Left ventricle myocardium inferior (tissue), 1 donor: ENCODE measurements at regions not wholly inside any gene's neighbourhood (a gene's known extent, or its start where the extent isn't known, plus 50 kb on each side); places are given as distances from the start of the nearest gene placed in this dataset.
"Not testable (repeated sequence)": the region's sequence is repeated elsewhere in the genome, so short reads cannot be mapped to it uniquely, and the experiment has no call there.

Experiments used
- DNase-seq: peaks from one replicate; pipeline ENCODE4 v3.0.0-alpha.2; 2020
- H3K27ac ChIP-seq: fragments of 200-600 bp; replicated peaks from 2 replicates; pipeline ENCODE4 v1.8.0; 2021
- H3K27me3 ChIP-seq: fragments of 200-600 bp; 2 replicates; pipeline ENCODE4 v1.8.0; 2021; ENCODE audit warnings: low read depth
- H3K36me3 ChIP-seq: fragments of 200-600 bp; 2 replicates; pipeline ENCODE4 v1.8.0; 2021
- H3K4me1 ChIP-seq: fragments of 200-600 bp; 2 replicates; pipeline ENCODE4 v1.8.0; 2021
- H3K4me3 ChIP-seq: fragments of 200-600 bp; 2 replicates; pipeline ENCODE4 v1.8.0; 2021; ENCODE audit warnings: mild to moderate bottlenecking, moderate library complexity
- H3K9me3 ChIP-seq: fragments of 200-600 bp; replicated peaks from 2 replicates; pipeline ENCODE4 v1.8.0; 2021
- CTCF ChIP-seq: fragments of 200-600 bp; IDR thresholded peaks from 2 replicates; pipeline ENCODE4 v1.8.0; 2021; ENCODE audit warnings: antibody characterized with exemption, mild to moderate bottlenecking, borderline replicate concordance
- intact Hi-C: fragments of 100-400 bp; cut with micrococcal nuclease; formaldehyde crosslinking; loops from one replicate; pipeline ENCODE4 v1.11.0; 2022
- donor health status: DM: no; HTN: yes; CAD: no; lungs with severe emphysema.

- no peaks in the 10 kb centered on the region for H3K4me1 ChIP-seq
- no peak overlapping the region for H3K27ac ChIP-seq
- H3K36me3 ChIP-seq = no peaks in the 10 kb centered on the region
- H3K4me3 ChIP-seq = no peak overlapping the region
- intact Hi-C loops = no loop called here
- H3K27me3 ChIP-seq = no peaks in the 10 kb centered on the region
- DNase-seq = no peak
- H3K9me3 ChIP-seq = peaks cover 42% of the 10 kb centered on the region
- TF ChIP-seq CTCF = no peak
Observed at GRCh38 chr16:52690468-52690867, 143.5 kb upstream of the TOX3 start.

GRCh38 chr16:52680993-52681392 lies 134.1 kb upstream of the TOX3 start:
- Histone ChIP-seq H3K9me3 (peaks cover 12% of the 10 kb centered on the region), H3K27me3 (peaks cover 2% of the 10 kb centered on the region), H3K4me3 (no peak overlapping the region), H3K27ac (no peak overlapping the region), H3K36me3 (no peaks in the 10 kb centered on the region), H3K4me1 (no peaks in the 10 kb centered on the region)
- intact Hi-C loops = no loop called here
- DNase-seq = no peak
- no peak for TF ChIP-seq CTCF

- H3K27ac ChIP-seq = no peak overlapping the region
- intact Hi-C loops = no loop called here
- DNase-seq = no peak
Observed at GRCh38 chr16:52677501-52677900, 130.6 kb upstream of the TOX3 start.

GRCh38 chr16:52676959-52677358 lies 130.0 kb upstream of the TOX3 start:
- no peaks in the 10 kb centered on the region for H3K36me3 ChIP-seq
- H3K27ac ChIP-seq = no peak overlapping the region
- intact Hi-C loops = no loop called here
- DNase-seq = no peak
- H3K4me1 ChIP-seq = no peaks in the 10 kb centered on the region
- H3K9me3 ChIP-seq = no peaks in the 10 kb centered on the region
- peaks cover 4% of the 10 kb centered on the region for H3K27me3 ChIP-seq
- H3K4me3 ChIP-seq = no peak overlapping the region
- no peak for TF ChIP-seq CTCF

More at GRCh38 chr16:52677501-52677900, 130.6 kb upstream of the TOX3 start:
- H3K36me3 ChIP-seq = no peaks in the 10 kb centered on the region
- H3K27me3 ChIP-seq = peaks cover 4% of the 10 kb centered on the region
- no peak overlapping the region for H3K4me3 ChIP-seq
- TF ChIP-seq CTCF = no peak
- no peaks in the 10 kb centered on the region for H3K4me1 ChIP-seq
- no peaks in the 10 kb centered on the region for H3K9me3 ChIP-seq

- H3K27ac ChIP-seq = no peak overlapping the region
- no peak overlapping the region for H3K4me3 ChIP-seq
- intact Hi-C loops = no loop called here
- no peak for DNase-seq
- no peaks in the 10 kb centered on the region for H3K36me3 ChIP-seq
- H3K27me3 ChIP-seq = peaks cover 4% of the 10 kb centered on the region
- H3K4me1 ChIP-seq = no peaks in the 10 kb centered on the region
- H3K9me3 ChIP-seq = peaks cover 3% of the 10 kb centered on the region
- no peak for TF ChIP-seq CTCF
Observed at GRCh38 chr16:52671590-52671989, 124.6 kb upstream of the TOX3 start.

- Histone ChIP-seq H3K4me3 (no peak overlapping the region), H3K27me3 (peaks cover 6% of the 10 kb centered on the region), H3K9me3 (peaks cover 46% of the 10 kb centered on the region), H3K36me3 (no peaks in the 10 kb centered on the region), H3K27ac (no peak overlapping the region), H3K4me1 (no peaks in the 10 kb centered on the region)
- intact Hi-C loops = no loop called here
- TF ChIP-seq CTCF = no peak
- DNase-seq = no peak
Observed at GRCh38 chr16:52657924-52658323, 111.0 kb upstream of the TOX3 start.

- intact Hi-C loops, DNase-seq, H3K27me3 ChIP-seq, H3K36me3 ChIP-seq, H3K4me3 ChIP-seq, H3K27ac ChIP-seq, H3K4me1 ChIP-seq: not testable (repeated sequence)
- peaks cover 26% of the 10 kb centered on the region for H3K9me3 ChIP-seq
Observed at GRCh38 chr16:52655916-52656315, 109.0 kb upstream of the TOX3 start.

GRCh38 chr16:52655156-52655555 lies 108.2 kb upstream of the TOX3 start:
- H3K27ac ChIP-seq, H3K4me3 ChIP-seq, intact Hi-C loops, H3K36me3 ChIP-seq, DNase-seq, H3K27me3 ChIP-seq, H3K4me1 ChIP-seq: not testable (repeated sequence)
- H3K9me3 ChIP-seq = peaks cover 19% of the 10 kb centered on the region
